Transverse colon (tissue), 4 donors: ENCODE measurements at regions not wholly inside any gene's neighbourhood (a gene's known extent, or its start where the extent isn't known, plus 50 kb on each side); places are given as distances from the start of the nearest gene placed in this dataset.

ENCODE experiments used
- DNase-seq: peaks from one replicate; pipeline ENCODE4 v3.0.0-alpha.2; 2019
- H3K27ac ChIP-seq, 4 donors: fragments of 200-600 bp; sonication (generic); 2 replicates each; pipeline ENCODE4 v1.5.1; 2016 to 2018; ENCODE audit warnings: inconsistent platforms in 4 of 4
- H3K27me3 ChIP-seq: fragments of 200-600 bp; sonication (generic); 2 replicates; pipeline ENCODE4 v1.5.1; 2017; ENCODE audit warnings: inconsistent platforms
- H3K36me3 ChIP-seq, 4 donors: fragments of 200-600 bp; sonication (generic); 2 replicates each; pipeline ENCODE4 v1.5.1; 2017 to 2019; ENCODE audit warnings: inconsistent platforms in 4 of 4
- H3K4me1 ChIP-seq, 4 donors: fragments of 200-600 bp; sonication (generic); 2 replicates each; pipeline ENCODE4 v1.5.1; 2017 to 2020; ENCODE audit warnings: inconsistent platforms in 4 of 4
- H3K4me3 ChIP-seq, 4 donors: fragments of 200-600 bp; sonication (generic); 1 replicate in 1 of 4; 2 replicates in 3 of 4; pipeline versions ENCODE4 v1.5.1 to v1.6.1; 2017 to 2019; ENCODE audit warnings: inconsistent platforms in 4 of 4
- H3K9me3 ChIP-seq, 2 donors: fragments of 200-600 bp; sonication (generic); 2 replicates each; pipeline ENCODE4 v1.5.1; 2017 to 2019; ENCODE audit warnings: inconsistent platforms in 2 of 2
- EP300 ChIP-seq: sonication (generic); formaldehyde crosslinking; IDR thresholded peaks from one replicate; pipeline ENCODE4 v1.6.1; 2017; ENCODE audit warnings: antibody characterized with exemption, low read depth
- POLR2A ChIP-seq: fragments of 450-650 bp; IDR thresholded peaks from one replicate; pipeline ENCODE4 v1.6.1; 2016; ENCODE audit warnings: antibody characterized with exemption, mild to moderate bottlenecking, moderate library complexity
- POLR2AphosphoS5 ChIP-seq, 3 donors: sonication (generic); formaldehyde crosslinking; IDR thresholded peaks; one replicate each; pipeline ENCODE4 v1.6.1; 2016; ENCODE audit warnings: antibody characterized with exemption in 3 of 3
- WGBS, 2 donors: methylation state at CpG; one replicate each; pipeline ENCODE4 v1.1.5; 2018; ENCODE audit warnings: low coverage in 1 of 2; 5-methylcytosine and 5-hydroxymethylcytosine counted together
- in situ Hi-C, 4 donors: fragments of 200-750 bp; cut with MboI; loops; one replicate each; pipeline versions ENCODE4 v1.15.0 to v1.15.1; 2017; ENCODE audit warnings: low sequenced_read_pairs in 3 of 4, low pct_ligation_motif_present in 1 of 4, low pct_unique_long_range_greater_than_20kb in 1 of 4
- intact Hi-C: fragments of 100-400 bp; cut with DNase I; formaldehyde crosslinking; loops from one replicate; pipeline ENCODE4 v1.15.1; 2023; ENCODE audit warnings: low total_unique reads
- TF ChIP-seq, protein P1 (sequence below), 5 experiments: fragments of 200-600 bp in 3 of 5; fragments of 450-650 bp in 2 of 5; sonication (generic) in 3 of 5; IDR thresholded peaks; 1 replicate in 2 of 5; 2 replicates in 3 of 5; pipeline ENCODE4 v1.5.1; 2016 to 2017; ENCODE audit warnings: antibody characterized with exemption in 5 of 5, inconsistent platforms in 3 of 5, mild to moderate bottlenecking in 2 of 5, moderate library complexity in 1 of 5

DNA sequence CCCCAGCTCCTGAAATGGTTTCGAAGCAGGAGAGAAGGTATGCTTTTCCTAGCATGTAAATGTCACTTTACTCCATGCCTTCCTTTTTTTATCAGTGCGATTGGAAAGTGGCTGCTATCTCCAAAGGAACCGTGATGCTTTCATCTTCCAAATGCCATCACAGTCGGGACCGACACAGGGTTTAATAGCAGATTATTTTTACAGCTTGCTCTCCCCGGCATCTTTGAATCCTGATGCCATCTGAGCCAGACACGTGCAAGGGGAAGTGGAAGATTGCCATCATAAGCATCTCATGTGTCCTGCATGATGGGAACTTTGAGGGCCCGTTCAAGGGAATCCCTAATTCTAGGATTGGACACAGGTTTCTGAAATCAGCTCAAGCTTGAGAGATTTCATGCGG lies 253.4 kb upstream of the KCNG1 start:
- in situ Hi-C loops, result no loop called here
- WGBS, 2 donors, result 53 to 56% methylated on average over 4 to 9 of the region's 9 CpGs
- peaks cover 47% of the 10 kb centered on the region for H3K27me3 ChIP-seq

DNA sequence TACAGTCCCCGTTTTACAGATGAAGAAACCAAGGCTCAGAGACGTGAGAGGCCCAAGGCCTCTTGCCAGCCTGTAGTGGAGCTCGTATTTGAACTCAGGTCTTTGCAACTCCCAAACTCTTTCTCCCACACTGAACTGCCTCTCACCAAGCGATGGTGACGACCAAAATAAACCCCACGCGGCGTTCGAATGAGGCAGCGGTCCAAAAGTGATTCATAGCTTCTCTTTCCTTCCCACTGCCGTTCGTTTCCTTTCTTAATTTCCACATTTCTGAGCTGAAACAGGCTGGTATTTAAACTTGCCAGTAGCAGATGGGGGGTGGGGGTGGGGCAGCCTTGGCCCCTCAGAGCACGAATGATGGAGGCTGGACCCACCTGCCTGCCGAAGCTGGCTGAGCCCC lies 252.9 kb upstream of the KCNG1 start:
- no peaks in the 10 kb centered on the region for H3K9me3 ChIP-seq
- no peak overlapping the region for H3K27ac ChIP-seq
- in situ Hi-C loops, result no loop called here
- DNase-seq, result no peak
- H3K36me3 ChIP-seq, result no peaks in the 10 kb centered on the region
- intact Hi-C loops, result no loop called here
- no peak overlapping the region for H3K4me3 ChIP-seq
- 38 to 43% methylated on average over 10 to 14 of the region's 14 CpGs for WGBS, 2 donors
- no peak for TF ChIP-seq EP300
- TF ChIP-seq, protein P1, sequence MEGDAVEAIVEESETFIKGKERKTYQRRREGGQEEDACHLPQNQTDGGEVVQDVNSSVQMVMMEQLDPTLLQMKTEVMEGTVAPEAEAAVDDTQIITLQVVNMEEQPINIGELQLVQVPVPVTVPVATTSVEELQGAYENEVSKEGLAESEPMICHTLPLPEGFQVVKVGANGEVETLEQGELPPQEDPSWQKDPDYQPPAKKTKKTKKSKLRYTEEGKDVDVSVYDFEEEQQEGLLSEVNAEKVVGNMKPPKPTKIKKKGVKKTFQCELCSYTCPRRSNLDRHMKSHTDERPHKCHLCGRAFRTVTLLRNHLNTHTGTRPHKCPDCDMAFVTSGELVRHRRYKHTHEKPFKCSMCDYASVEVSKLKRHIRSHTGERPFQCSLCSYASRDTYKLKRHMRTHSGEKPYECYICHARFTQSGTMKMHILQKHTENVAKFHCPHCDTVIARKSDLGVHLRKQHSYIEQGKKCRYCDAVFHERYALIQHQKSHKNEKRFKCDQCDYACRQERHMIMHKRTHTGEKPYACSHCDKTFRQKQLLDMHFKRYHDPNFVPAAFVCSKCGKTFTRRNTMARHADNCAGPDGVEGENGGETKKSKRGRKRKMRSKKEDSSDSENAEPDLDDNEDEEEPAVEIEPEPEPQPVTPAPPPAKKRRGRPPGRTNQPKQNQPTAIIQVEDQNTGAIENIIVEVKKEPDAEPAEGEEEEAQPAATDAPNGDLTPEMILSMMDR (IDR thresholded peaks at IDR 0.05), result no peak
- TF ChIP-seq POLR2AphosphoS5 (IDR thresholded peaks at IDR 0.05), result no peak
- no peak for TF ChIP-seq POLR2A
- peaks cover 47% of the 10 kb centered on the region for H3K27me3 ChIP-seq
- H3K4me1 ChIP-seq, result no peaks in the 10 kb centered on the region

More for the DNA sequence above, 253.4 kb upstream of the KCNG1 start:
- no peaks in the 10 kb centered on the region for H3K36me3 ChIP-seq
- TF ChIP-seq POLR2A (no peak), POLR2AphosphoS5 (IDR thresholded peaks at IDR 0.05) (no peak), EP300 (no peak)
- TF ChIP-seq, protein P1 (IDR thresholded peaks at IDR 0.05), result no peak
- H3K4me1 ChIP-seq, result no peaks in the 10 kb centered on the region
- intact Hi-C loops, result no loop called here
- DNase-seq, result no peak
- no peaks in the 10 kb centered on the region for H3K9me3 ChIP-seq
- H3K27ac ChIP-seq, result no peak overlapping the region
- H3K4me3 ChIP-seq, result no peak overlapping the region

DNA sequence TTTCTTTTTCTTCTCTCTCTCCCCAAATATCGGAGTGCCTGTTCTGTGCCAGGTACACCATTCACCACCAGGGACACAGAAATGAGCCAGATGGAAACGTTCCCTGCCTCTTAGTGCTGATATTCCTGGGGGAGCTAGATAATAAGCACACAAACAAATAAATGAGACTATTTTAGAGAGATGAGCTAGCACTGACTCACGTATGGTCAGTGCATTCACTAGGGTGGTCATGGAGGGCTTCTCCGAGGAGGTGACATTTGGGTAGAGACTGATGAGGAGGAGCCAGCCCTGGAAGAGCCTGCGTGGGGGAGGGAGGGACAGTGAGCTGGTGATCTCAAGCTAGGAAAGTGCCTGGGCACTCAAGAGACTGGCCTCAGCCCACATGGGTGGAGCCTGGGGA lies 252.3 kb upstream of the KCNG1 start:
- H3K27ac ChIP-seq, result no peak overlapping the region
- no peak for DNase-seq
- H3K4me1 ChIP-seq, result no peaks in the 10 kb centered on the region
- intact Hi-C loops (no loop called here), in situ Hi-C loops (no loop called here)
- TF ChIP-seq POLR2A (no peak), EP300 (no peak), POLR2AphosphoS5 (IDR thresholded peaks at IDR 0.05) (no peak)
- TF ChIP-seq, protein P1 (IDR thresholded peaks at IDR 0.05), result no peak
- 48 to 69% methylated on average over 5 of the region's 5 CpGs for WGBS, 2 donors
- peaks cover 47% of the 10 kb centered on the region for H3K27me3 ChIP-seq
- H3K9me3 ChIP-seq, result no peaks in the 10 kb centered on the region
- H3K36me3 ChIP-seq, result no peaks in the 10 kb centered on the region
- no peak overlapping the region for H3K4me3 ChIP-seq

DNA sequence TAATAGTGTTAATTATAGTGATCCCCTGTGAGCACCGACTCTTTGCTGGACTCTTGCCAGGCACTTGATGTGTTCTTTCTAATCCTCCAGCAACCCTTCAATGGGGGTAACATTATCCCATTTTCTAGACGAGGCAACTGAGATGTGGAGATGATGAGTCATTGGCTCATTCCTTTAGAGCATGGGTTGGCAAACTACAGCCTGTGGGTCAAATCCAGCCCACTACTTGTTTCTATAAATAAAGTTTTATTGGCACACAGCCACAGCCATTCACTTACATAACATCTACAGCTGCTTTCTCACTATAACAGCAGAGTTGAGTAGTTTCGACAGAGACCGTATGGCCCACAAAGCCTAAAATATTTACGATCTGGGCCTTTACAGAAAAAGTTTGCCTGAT lies 249.5 kb upstream of the KCNG1 start:
- intact Hi-C loops, result no loop called here
- Histone ChIP-seq H3K9me3 (no peaks in the 10 kb centered on the region), H3K4me3 (no peak overlapping the region), H3K27me3 (peaks cover 28% of the 10 kb centered on the region), H3K27ac (no peak overlapping the region), H3K36me3 (no peaks in the 10 kb centered on the region), H3K4me1 (no peaks in the 10 kb centered on the region)
- DNase-seq, result no peak
- 66% methylated on average over 5 of the region's 5 CpGs; no CpG with 5 or more reads in 1 of the 2 donors for WGBS, 2 donors
- no peak for TF ChIP-seq POLR2A
- no peak for TF ChIP-seq POLR2AphosphoS5 (IDR thresholded peaks at IDR 0.05)
- TF ChIP-seq, protein P1 (IDR thresholded peaks at IDR 0.05), result no peak
- TF ChIP-seq EP300, result no peak
- in situ Hi-C loops, result no loop called here
